Lower lobe of right lung (tissue), 2 donors: ENCODE measurements at regions not wholly inside any gene's neighbourhood (a gene's known extent, or its start where the extent isn't known, plus 50 kb on each side); places are given as distances from the start of the nearest gene placed in this dataset.

ENCODE experiments used
- ATAC-seq, 2 donors: fragments of 200-7000 bp; cut with Tn5 transposase; one replicate each; pipeline ENCODE4 v1.9.1; 2020 to 2022; ENCODE audit warnings: mild to moderate bottlenecking in 2 of 2, moderate library complexity in 2 of 2
- DNase-seq: peaks from one replicate; pipeline ENCODE4 v3.0.0-alpha.2; 2020
- H3K27ac ChIP-seq: fragments of 200-600 bp; one replicate; pipeline ENCODE4 v1.8.0; 2022
- H3K27me3 ChIP-seq: fragments of 200-600 bp; one replicate; pipeline ENCODE4 v1.8.0; 2022; ENCODE audit warnings: low read depth
- H3K36me3 ChIP-seq: fragments of 200-600 bp; one replicate; pipeline ENCODE4 v1.8.0; 2022; ENCODE audit warnings: mild to moderate bottlenecking
- H3K4me1 ChIP-seq: fragments of 200-600 bp; one replicate; pipeline ENCODE4 v1.8.0; 2022
- H3K4me3 ChIP-seq: fragments of 200-600 bp; one replicate; pipeline ENCODE4 v1.8.0; 2022; ENCODE audit warnings: mild to moderate bottlenecking
- H3K9me3 ChIP-seq: fragments of 200-600 bp; one replicate; pipeline ENCODE4 v1.8.0; 2022
- intact Hi-C: fragments of 100-400 bp; cut with DNase I; formaldehyde crosslinking; loops from one replicate; pipeline ENCODE4 v1.11.0; 2022
- TF ChIP-seq, protein P1 (sequence below): fragments of 200-600 bp; IDR thresholded peaks from one replicate; pipeline ENCODE4 v1.8.0; 2022; ENCODE audit warnings: antibody characterized with exemption, mild to moderate bottlenecking
- donor health status: DM: no; HTN: yes; CAD: no; lungs with severe emphysema.

DNA sequence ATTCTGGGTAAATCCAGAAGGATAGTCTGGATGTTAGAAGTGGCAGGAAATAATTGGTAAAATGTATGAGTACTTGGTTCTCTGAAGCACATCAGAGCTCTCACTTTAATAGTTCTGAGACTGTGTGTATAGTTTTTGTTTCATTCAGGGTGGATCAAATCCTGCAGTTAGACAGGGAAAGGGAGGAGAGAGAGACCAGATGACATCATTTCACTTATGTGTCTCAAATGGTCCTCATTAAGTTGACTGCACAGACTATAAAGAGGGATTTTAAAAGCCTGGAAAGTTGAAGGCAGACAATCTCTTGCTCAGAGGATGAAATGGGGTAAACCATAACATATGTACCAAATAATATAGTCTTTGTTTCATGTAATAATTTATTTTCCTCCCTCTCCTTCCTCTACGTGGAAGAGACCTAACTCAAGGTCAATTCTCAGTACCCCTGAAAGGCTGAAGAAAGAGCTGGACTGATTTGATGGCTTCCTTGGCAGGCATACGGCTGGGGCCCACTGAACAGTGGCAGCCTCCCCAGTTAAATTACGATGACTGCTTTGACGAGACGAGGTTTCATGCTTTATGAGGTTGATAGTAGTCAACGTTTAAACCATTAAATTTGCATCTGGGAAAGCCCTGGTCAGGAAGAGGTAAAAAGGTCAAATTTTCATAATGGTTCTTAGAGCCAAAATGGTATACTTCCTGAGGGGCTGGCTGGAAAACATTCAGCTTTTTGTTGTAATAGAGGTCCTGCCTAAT is 395.1 kb upstream of the RPS23 start:
- ATAC-seq (no peak), DNase-seq (no peak)
- intact Hi-C loops: no loop called here

DNA sequence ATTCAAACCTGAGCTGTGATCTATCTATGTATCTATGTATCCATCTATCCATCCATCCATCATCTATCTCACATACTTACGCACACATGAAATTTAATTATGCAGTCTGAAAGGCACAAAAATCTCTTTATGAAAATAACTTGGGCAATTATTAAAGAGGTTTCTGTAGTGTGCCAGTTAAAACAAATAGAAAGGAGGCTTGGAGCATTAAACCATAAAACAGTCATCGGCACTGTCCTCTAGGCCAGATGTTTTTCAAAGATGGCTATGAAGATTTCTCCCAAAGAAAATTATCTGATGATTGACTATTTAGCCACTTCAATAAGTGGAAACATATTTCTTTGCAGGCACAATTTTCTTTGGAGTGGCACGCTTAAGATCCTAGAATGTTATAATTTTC is 392.5 kb upstream of the RPS23 start:
- Histone ChIP-seq H3K27me3 (no peaks in the 10 kb centered on the region), H3K9me3 (no peaks in the 10 kb centered on the region), H3K4me3 (no peak overlapping the region), H3K4me1 (no peaks in the 10 kb centered on the region), H3K27ac (no peak overlapping the region), H3K36me3 (no peaks in the 10 kb centered on the region)
- TF ChIP-seq, protein P1, sequence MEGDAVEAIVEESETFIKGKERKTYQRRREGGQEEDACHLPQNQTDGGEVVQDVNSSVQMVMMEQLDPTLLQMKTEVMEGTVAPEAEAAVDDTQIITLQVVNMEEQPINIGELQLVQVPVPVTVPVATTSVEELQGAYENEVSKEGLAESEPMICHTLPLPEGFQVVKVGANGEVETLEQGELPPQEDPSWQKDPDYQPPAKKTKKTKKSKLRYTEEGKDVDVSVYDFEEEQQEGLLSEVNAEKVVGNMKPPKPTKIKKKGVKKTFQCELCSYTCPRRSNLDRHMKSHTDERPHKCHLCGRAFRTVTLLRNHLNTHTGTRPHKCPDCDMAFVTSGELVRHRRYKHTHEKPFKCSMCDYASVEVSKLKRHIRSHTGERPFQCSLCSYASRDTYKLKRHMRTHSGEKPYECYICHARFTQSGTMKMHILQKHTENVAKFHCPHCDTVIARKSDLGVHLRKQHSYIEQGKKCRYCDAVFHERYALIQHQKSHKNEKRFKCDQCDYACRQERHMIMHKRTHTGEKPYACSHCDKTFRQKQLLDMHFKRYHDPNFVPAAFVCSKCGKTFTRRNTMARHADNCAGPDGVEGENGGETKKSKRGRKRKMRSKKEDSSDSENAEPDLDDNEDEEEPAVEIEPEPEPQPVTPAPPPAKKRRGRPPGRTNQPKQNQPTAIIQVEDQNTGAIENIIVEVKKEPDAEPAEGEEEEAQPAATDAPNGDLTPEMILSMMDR: no peak
- no peak for DNase-seq
- ATAC-seq: no peak
- intact Hi-C loops: no loop called here

More for the DNA sequence above, 395.1 kb upstream of the RPS23 start:
- H3K36me3 ChIP-seq: no peaks in the 10 kb centered on the region
- no peaks in the 10 kb centered on the region for H3K27me3 ChIP-seq
- TF ChIP-seq, protein P1: no peak
- no peak overlapping the region for H3K4me3 ChIP-seq
- H3K27ac ChIP-seq: no peak overlapping the region
- H3K4me1 ChIP-seq: no peaks in the 10 kb centered on the region
- H3K9me3 ChIP-seq: no peaks in the 10 kb centered on the region

DNA sequence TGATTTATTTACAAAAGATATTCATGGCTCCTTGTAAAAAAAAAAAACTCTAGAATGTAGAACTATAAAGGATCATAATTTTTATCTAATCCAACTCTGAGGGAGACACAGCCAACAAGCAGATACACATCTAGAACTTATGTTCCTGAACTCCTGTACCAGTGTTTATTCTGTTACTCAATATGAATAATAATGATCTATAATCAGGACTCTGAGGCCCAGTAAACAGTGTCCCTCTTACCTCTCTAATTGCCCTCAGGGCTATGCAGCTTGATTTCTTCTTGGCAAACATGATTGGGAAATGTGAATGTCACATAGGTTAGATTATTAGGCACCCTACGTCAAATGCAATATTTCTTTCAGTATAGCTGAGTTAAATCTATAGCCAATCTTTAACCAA is 391.6 kb upstream of the RPS23 start:
- ATAC-seq: no peak
- Histone ChIP-seq H3K36me3 (no peaks in the 10 kb centered on the region), H3K27me3 (no peaks in the 10 kb centered on the region), H3K27ac (no peak overlapping the region), H3K9me3 (no peaks in the 10 kb centered on the region), H3K4me3 (no peak overlapping the region), H3K4me1 (no peaks in the 10 kb centered on the region)
- TF ChIP-seq, protein P1: no peak
- intact Hi-C loops: no loop called here
- no peak for DNase-seq

DNA sequence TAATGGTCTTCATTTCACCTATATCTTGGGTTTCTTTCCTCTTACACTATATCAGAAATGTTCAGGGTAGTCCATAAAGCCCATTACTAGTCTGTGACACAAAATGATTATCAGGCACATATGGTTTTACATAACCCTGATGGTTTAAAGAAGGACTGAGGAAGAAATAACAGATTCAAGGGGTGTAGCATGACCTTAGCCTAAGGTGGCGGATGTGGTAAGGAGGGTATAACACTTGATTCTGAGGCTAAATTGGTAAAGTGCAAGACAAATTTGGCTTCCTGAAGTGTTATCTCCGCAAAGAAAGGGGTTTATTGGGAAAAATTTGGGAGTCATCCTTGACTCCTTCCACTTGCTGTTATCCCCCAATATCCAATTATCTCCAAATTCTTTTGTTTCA is 388.2 kb upstream of the RPS23 start:
- Histone ChIP-seq H3K27ac (no peak overlapping the region), H3K4me1 (peaks cover 6% of the 10 kb centered on the region), H3K4me3 (no peak overlapping the region), H3K9me3 (no peaks in the 10 kb centered on the region), H3K27me3 (no peaks in the 10 kb centered on the region), H3K36me3 (no peaks in the 10 kb centered on the region)
- intact Hi-C loops: no loop called here
- DNase-seq (no peak), ATAC-seq (no peak)
- TF ChIP-seq, protein P1: no peak

DNA sequence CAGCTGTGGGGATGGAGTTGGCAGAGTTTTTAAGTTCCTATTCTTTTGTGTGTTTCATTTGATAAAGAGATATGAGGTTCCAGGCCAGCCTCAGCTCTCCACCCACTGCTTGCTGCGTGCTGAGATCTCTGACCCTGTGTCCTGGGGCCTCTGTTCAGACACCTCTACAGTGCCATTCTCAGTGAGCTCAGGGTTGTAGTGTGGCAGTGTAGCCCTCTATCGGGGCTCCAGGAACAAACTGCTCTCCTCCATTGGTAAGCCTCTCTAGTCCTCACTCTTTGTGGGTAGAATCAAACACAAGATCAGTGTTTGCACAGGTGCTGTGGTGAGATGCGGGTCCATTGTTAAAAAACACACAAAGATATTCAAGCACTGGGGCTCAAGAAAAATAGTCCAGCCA is 386.6 kb upstream of the RPS23 start:
- no peaks in the 10 kb centered on the region for H3K9me3 ChIP-seq
- H3K27me3 ChIP-seq: no peaks in the 10 kb centered on the region
- no peak overlapping the region for H3K4me3 ChIP-seq
- peak in 1 of 2 donors; percentile 10 for ATAC-seq
- H3K4me1 ChIP-seq: peaks cover 6% of the 10 kb centered on the region
- no peaks in the 10 kb centered on the region for H3K36me3 ChIP-seq
- H3K27ac ChIP-seq: no peak overlapping the region
- intact Hi-C loops: no loop called here
- DNase-seq: no peak
- TF ChIP-seq, protein P1: no peak
